WTC11 (cell line): ENCODE measurements at regions not wholly inside any gene's neighbourhood (a gene's known extent, or its start where the extent isn't known, plus 50 kb on each side); places are given as distances from the start of the nearest gene placed in this dataset.

ENCODE experiments used
- ATAC-seq: fragments of 200-7000 bp; cut with Tn5 transposase; 2 replicates; pipeline ENCODE4 v1.10.0; 2021; ENCODE audit warnings: mild to moderate bottlenecking, moderate library complexity
- CTCF ChIA-PET: fragments of 300-600 bp; sonication (Branson Sonifier 250); formaldehyde crosslinking; loops from one replicate; lab custom pipeline; 2021; ENCODE audit warnings: antibody characterized with exemption; lab: Charles Lee
- POLR2A ChIA-PET: fragments of 350-600 bp; sonication (Branson Sonifier 250); formaldehyde crosslinking; loops from one replicate; lab custom pipeline; 2021; ENCODE audit warnings: antibody characterized with exemption; lab: Charles Lee
- DNase-seq: peaks from one replicate; pipeline ENCODE4 v3.0.0; 2021; ENCODE audit warnings: low spot score
- H3K27ac Mint-ChIP-seq: 2 replicates; pipeline ENCODE4 v1.8.0; 2021; ENCODE audit warnings: mixed read lengths
- H3K27me3 Mint-ChIP-seq: 2 replicates; pipeline ENCODE4 v1.8.0; 2021; ENCODE audit warnings: low read depth, mild to moderate bottlenecking, moderate library complexity, mixed read lengths
- H3K36me3 Mint-ChIP-seq: 2 replicates; pipeline ENCODE4 v1.8.0; 2021; ENCODE audit warnings: mixed read lengths
- H3K4me1 Mint-ChIP-seq: 2 replicates; pipeline ENCODE4 v1.8.0; 2022; ENCODE audit warnings: mixed read lengths
- H3K4me3 Mint-ChIP-seq: 2 replicates; pipeline ENCODE4 v1.8.0; 2021; ENCODE audit warnings: mild to moderate bottlenecking, moderate library complexity, mixed read lengths
- H3K9me3 Mint-ChIP-seq: 2 replicates; pipeline ENCODE4 v1.8.0; 2021; ENCODE audit warnings: mixed read lengths
- ATF6 ChIP-seq: sonication (generic); formaldehyde crosslinking; IDR thresholded peaks from 2 replicates; pipeline ENCODE4 v1.8.1; 2023; ENCODE audit warnings: mild to moderate bottlenecking, missing genetic modification reagents
- CTCF ChIP-seq: fragments of 200-600 bp; IDR thresholded peaks from 2 replicates; pipeline ENCODE4 v1.8.0; 2022; ENCODE audit warnings: antibody characterized with exemption
- ETV6 ChIP-seq: sonication (generic); formaldehyde crosslinking; IDR thresholded peaks from 2 replicates; pipeline ENCODE4 v1.8.1; 2022; ENCODE audit warnings: mild to moderate bottlenecking, missing genetic modification reagents
- GTF2I ChIP-seq: fragments of 250-450 bp; sonication (Bioruptor Pico); conservative IDR thresholded peaks from 2 replicates; pipeline ENCODE4 v1.4.0; 2021; ENCODE audit warnings: mild to moderate bottlenecking
- HMGXB4 ChIP-seq: sonication (generic); formaldehyde crosslinking; IDR thresholded peaks from 2 replicates; pipeline ENCODE4 v1.8.1; 2023; ENCODE audit warnings: mild to moderate bottlenecking, moderate library complexity, missing genetic modification reagents
- MLX ChIP-seq: sonication (generic); formaldehyde crosslinking; IDR thresholded peaks from 2 replicates; pipeline ENCODE4 v1.8.1; 2023; ENCODE audit warnings: mild to moderate bottlenecking, missing genetic modification reagents, moderate library complexity
- NFE2L1 ChIP-seq: sonication (generic); formaldehyde crosslinking; IDR thresholded peaks from 2 replicates; pipeline ENCODE4 v1.8.1; 2023; ENCODE audit warnings: missing genetic modification reagents
- NR1H2 ChIP-seq: sonication (generic); formaldehyde crosslinking; IDR thresholded peaks from 2 replicates; pipeline ENCODE4 v1.9.0; 2021; ENCODE audit warnings: mild to moderate bottlenecking, moderate library complexity, missing genetic modification reagents
- NR3C1 ChIP-seq: sonication (generic); formaldehyde crosslinking; conservative IDR thresholded peaks from 2 replicates; pipeline ENCODE4 v1.8.1; 2023; ENCODE audit warnings: low read depth, mild to moderate bottlenecking, missing genetic modification reagents
- PREB ChIP-seq: sonication (generic); formaldehyde crosslinking; IDR thresholded peaks from 2 replicates; pipeline ENCODE4 v1.8.1; 2022; ENCODE audit warnings: mild to moderate bottlenecking, missing genetic modification reagents, moderate library complexity, borderline replicate concordance
- PRRX2 ChIP-seq: fragments of 250-450 bp; sonication (Bioruptor Pico); IDR thresholded peaks from 2 replicates; pipeline ENCODE4 v1.8.0; 2021; ENCODE audit warnings: mild to moderate bottlenecking
- SP1 ChIP-seq: sonication (generic); formaldehyde crosslinking; conservative IDR thresholded peaks from 2 replicates; pipeline ENCODE4 v1.8.1; 2022; ENCODE audit warnings: missing genetic modification reagents
- TEAD4 ChIP-seq: sonication (generic); formaldehyde crosslinking; IDR thresholded peaks from 2 replicates; pipeline ENCODE4 v1.8.0; 2022; ENCODE audit warnings: mild to moderate bottlenecking, missing genetic modification reagents
- ZNF138 ChIP-seq: sonication (generic); formaldehyde crosslinking; conservative IDR thresholded peaks from 2 replicates; pipeline ENCODE4 v1.8.1; 2022; ENCODE audit warnings: mild to moderate bottlenecking, moderate library complexity, missing genetic modification reagents
- ZNF416 ChIP-seq: fragments of 250-450 bp; sonication (Bioruptor Pico); IDR thresholded peaks from 2 replicates; pipeline ENCODE4 v1.9.0; 2021; ENCODE audit warnings: mild to moderate bottlenecking, inconsistent platforms
- ZNF423 ChIP-seq: fragments of 250-450 bp; sonication (Bioruptor Pico); IDR thresholded peaks from 2 replicates; pipeline ENCODE4 v2.1.2; 2022; ENCODE audit warnings: mild to moderate bottlenecking, moderate library complexity
- ZNF532 ChIP-seq: fragments of 250-450 bp; sonication (Bioruptor Pico); IDR thresholded peaks from 2 replicates; pipeline ENCODE4 v1.9.0; 2021; ENCODE audit warnings: mild to moderate bottlenecking, borderline replicate concordance

- Mint-ChIP-seq H3K27ac (no peak overlapping the region), H3K4me3 (no peak overlapping the region), H3K27me3 (no peaks in the 10 kb centered on the region), H3K4me1 (peaks cover 16% of the 10 kb centered on the region), H3K9me3 (peaks cover 9% of the 10 kb centered on the region), H3K36me3 (no peaks in the 10 kb centered on the region)
- ChIA-PET CTCF (no interaction called here), POLR2A (no interaction called here)
- TF ChIP-seq ZNF138 (CRISPR knock-in tag): no peak
- no peak for TF ChIP-seq TEAD4 (CRISPR knock-in tag)
- no peak for TF ChIP-seq MLX
- TF ChIP-seq SP1: no peak
- no peak for TF ChIP-seq GTF2I (CRISPR knock-in tag)
- TF ChIP-seq ZNF423 (CRISPR knock-in tag): no peak
- no peak for TF ChIP-seq HMGXB4 (CRISPR knock-in tag)
- TF ChIP-seq ZNF416: no peak
- no peak for TF ChIP-seq NR3C1 (CRISPR knock-in tag)
- no peak for TF ChIP-seq PRRX2 (CRISPR knock-in tag)
- no peak for TF ChIP-seq ZNF532 (CRISPR knock-in tag)
- TF ChIP-seq NFE2L1 (CRISPR knock-in tag): no peak
- no peak for TF ChIP-seq ETV6 (CRISPR knock-in tag)
- TF ChIP-seq PREB (CRISPR knock-in tag): no peak
- TF ChIP-seq CTCF: no peak
- no peak for TF ChIP-seq ATF6 (CRISPR knock-in tag)
- TF ChIP-seq NR1H2: no peak
- ATAC-seq: no peak
- no peak for DNase-seq
Measured at GRCh38 chr11:42521994-42522393, 789.8 kb upstream of the API5 start.
